MCF 10A (cell line): ENCODE measurements at regions not wholly inside any gene's neighbourhood (a gene's known extent, or its start where the extent isn't known, plus 50 kb on each side); places are given as distances from the start of the nearest gene placed in this dataset.

Experiments used
- BruUV-seq: library from RNA; stranded (reverse); fragments of 400-500 nt; replicated peaks from 2 replicates; lab custom pipeline; 2021; lab: Mats Ljungman, UMichigan
- CTCF ChIA-PET: fragments of 300-600 bp; sonication (Branson Sonifier 250); formaldehyde crosslinking; extraction: SDS; loops from one replicate; lab custom pipeline; 2021; ENCODE audit warnings: antibody characterized with exemption, inconsistent platforms; lab: Yijun Ruan, JAX
- POLR2A ChIA-PET: fragments of 300-600, 350-650 bp; sonication (Branson Sonifier 250); formaldehyde crosslinking; extraction: SDS; loops from one replicate; lab custom pipeline; 2020; ENCODE audit warnings: antibody characterized with exemption, inconsistent platforms; lab: Yijun Ruan, JAX
- DNase-seq: peaks from one replicate; pipeline ENCODE4 v3.0.0-alpha.2; 2018; ENCODE audit not compliant: unreplicated experiment
- H3K27ac Mint-ChIP-seq: one replicate; pipeline ENCODE4 v1.8.0; 2022; ENCODE audit warnings: mild to moderate bottlenecking, low read depth, mixed read lengths; ENCODE audit not compliant: unreplicated experiment
- H3K27me3 Mint-ChIP-seq: one replicate; pipeline ENCODE4 v1.8.0; 2022; ENCODE audit warnings: mixed read lengths; ENCODE audit not compliant: insufficient read depth, unreplicated experiment
- H3K36me3 Mint-ChIP-seq: one replicate; pipeline ENCODE4 v1.8.0; 2022; ENCODE audit warnings: mild to moderate bottlenecking, moderate library complexity, mixed read lengths; ENCODE audit not compliant: insufficient read depth, unreplicated experiment
- H3K4me1 Mint-ChIP-seq: one replicate; pipeline ENCODE4 v1.8.0; 2022; ENCODE audit warnings: mixed read lengths; ENCODE audit not compliant: insufficient read depth, unreplicated experiment
- H3K4me3 Mint-ChIP-seq: one replicate; pipeline ENCODE4 v1.8.0; 2022; ENCODE audit warnings: mild to moderate bottlenecking, moderate library complexity, mixed read lengths; ENCODE audit not compliant: unreplicated experiment
- H3K9me3 Mint-ChIP-seq: one replicate; pipeline ENCODE4 v1.8.0; 2022; ENCODE audit warnings: mixed read lengths; ENCODE audit not compliant: unreplicated experiment
- intact Hi-C: fragments of 100-400 bp; cut with micrococcal nuclease; formaldehyde crosslinking; loops from 2 replicates; pipeline ENCODE4 v1.14.1; 2022
- TF ChIP-seq, protein P1 (sequence below): fragments of 200-600 bp; IDR thresholded peaks from one replicate; pipeline ENCODE4 v1.8.0; 2022; ENCODE audit warnings: antibody characterized with exemption, mild to moderate bottlenecking; ENCODE audit not compliant: unreplicated experiment

DNA sequence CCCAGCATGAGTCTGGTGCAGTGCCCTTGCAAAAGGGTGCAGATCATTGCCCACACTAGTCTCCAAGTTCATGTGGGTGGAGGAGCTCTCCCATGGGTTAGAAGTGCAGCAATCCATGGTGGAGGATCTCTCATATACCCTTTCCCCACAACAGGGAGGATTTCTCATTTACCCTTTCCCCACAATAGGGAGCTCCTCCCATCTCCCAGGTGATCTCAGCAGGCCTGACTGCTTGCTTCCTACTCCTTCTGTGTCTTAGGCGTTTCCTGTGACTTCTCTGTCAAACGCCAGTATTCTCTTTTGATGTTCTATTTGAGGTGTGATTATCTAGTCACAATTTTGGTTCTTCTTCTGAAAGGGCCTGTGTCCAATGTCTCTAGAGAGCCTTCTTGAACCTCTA is 133.8 kb upstream of the RFX3 start:
- H3K4me3 Mint-ChIP-seq = no peak overlapping the region
- H3K36me3 Mint-ChIP-seq = no peaks in the 10 kb centered on the region
- H3K27me3 Mint-ChIP-seq = peaks cover 11% of the 10 kb centered on the region
- ChIA-PET POLR2A (no interaction called here), CTCF (interaction anchor here (0.6 kb wide), 1 partner anchor 69 kb away, joined by 3 read pairs; no protein-coding TSS in a partner anchor)
- DNase-seq = no peak
- no TSS peak for BruUV-seq
- H3K27ac Mint-ChIP-seq = no peak overlapping the region
- TF ChIP-seq, protein P1, sequence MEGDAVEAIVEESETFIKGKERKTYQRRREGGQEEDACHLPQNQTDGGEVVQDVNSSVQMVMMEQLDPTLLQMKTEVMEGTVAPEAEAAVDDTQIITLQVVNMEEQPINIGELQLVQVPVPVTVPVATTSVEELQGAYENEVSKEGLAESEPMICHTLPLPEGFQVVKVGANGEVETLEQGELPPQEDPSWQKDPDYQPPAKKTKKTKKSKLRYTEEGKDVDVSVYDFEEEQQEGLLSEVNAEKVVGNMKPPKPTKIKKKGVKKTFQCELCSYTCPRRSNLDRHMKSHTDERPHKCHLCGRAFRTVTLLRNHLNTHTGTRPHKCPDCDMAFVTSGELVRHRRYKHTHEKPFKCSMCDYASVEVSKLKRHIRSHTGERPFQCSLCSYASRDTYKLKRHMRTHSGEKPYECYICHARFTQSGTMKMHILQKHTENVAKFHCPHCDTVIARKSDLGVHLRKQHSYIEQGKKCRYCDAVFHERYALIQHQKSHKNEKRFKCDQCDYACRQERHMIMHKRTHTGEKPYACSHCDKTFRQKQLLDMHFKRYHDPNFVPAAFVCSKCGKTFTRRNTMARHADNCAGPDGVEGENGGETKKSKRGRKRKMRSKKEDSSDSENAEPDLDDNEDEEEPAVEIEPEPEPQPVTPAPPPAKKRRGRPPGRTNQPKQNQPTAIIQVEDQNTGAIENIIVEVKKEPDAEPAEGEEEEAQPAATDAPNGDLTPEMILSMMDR = no peak
- H3K9me3 Mint-ChIP-seq = no peaks in the 10 kb centered on the region
- intact Hi-C loops = no loop called here
- no peaks in the 10 kb centered on the region for H3K4me1 Mint-ChIP-seq

GRCh38 chr9:3658964-3659363 is 133.2 kb upstream of the RFX3 start:
- BruUV-seq = no TSS peak
- intact Hi-C loops = no loop called here
- Mint-ChIP-seq H3K27me3 (peaks cover 11% of the 10 kb centered on the region), H3K36me3 (no peaks in the 10 kb centered on the region), H3K4me3 (no peak overlapping the region), H3K4me1 (no peaks in the 10 kb centered on the region), H3K27ac (no peak overlapping the region), H3K9me3 (no peaks in the 10 kb centered on the region)
- CTCF ChIA-PET = interaction anchor here (0.6 kb wide), 2 partner anchors 69 to 985 kb away, joined by 3 read pairs; no protein-coding TSS in a partner anchor
- no peak for DNase-seq
- POLR2A ChIA-PET = no interaction called here
- TF ChIP-seq, protein P1 = no peak

DNA sequence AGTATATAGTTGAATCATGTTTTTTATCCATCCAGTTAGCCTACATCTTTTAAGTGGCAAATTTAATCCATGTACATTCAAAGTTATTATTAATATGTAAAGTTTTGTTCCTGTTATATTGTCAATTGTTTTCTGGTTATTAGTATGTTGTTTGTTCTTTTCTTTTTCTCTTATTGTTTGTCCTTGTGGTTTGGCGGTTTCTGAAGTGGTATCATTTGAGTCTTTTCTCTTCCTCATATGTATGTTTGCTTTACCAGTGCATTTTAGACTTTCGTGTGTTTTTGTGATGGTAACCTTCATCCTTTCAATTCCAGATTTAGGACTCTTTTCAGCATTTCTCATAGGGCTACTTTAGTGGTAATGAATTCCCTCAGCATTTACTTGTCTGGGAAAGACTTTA is 130.4 kb upstream of the RFX3 start:
- Mint-ChIP-seq H3K4me3 (no peak overlapping the region), H3K36me3 (no peaks in the 10 kb centered on the region), H3K27me3 (peaks cover 11% of the 10 kb centered on the region), H3K27ac (no peak overlapping the region), H3K9me3 (no peaks in the 10 kb centered on the region), H3K4me1 (no peaks in the 10 kb centered on the region)
- CTCF ChIA-PET = no interaction called here
- POLR2A ChIA-PET = no interaction called here
- TF ChIP-seq, protein P1 = no peak
- BruUV-seq = no TSS peak
- intact Hi-C loops = no loop called here
- DNase-seq = no peak

- intact Hi-C loops = no loop called here
- Mint-ChIP-seq H3K27me3 (peaks cover 3% of the 10 kb centered on the region), H3K9me3 (no peaks in the 10 kb centered on the region), H3K4me1 (no peaks in the 10 kb centered on the region), H3K4me3 (no peak overlapping the region), H3K27ac (no peak overlapping the region), H3K36me3 (no peaks in the 10 kb centered on the region)
- CTCF ChIA-PET = no interaction called here
- DNase-seq = no peak
- BruUV-seq = no TSS peak
- POLR2A ChIA-PET = no interaction called here
- TF ChIP-seq, protein P1 = no peak
Measured at GRCh38 chr9:3650994-3651622, 125.3 kb upstream of the RFX3 start.
